Midbrain (tissue), 1 donor: ENCODE measurements at regions not wholly inside any gene's neighbourhood (a gene's known extent, or its start where the extent isn't known, plus 50 kb on each side); places are given as distances from the start of the nearest gene placed in this dataset.
"Not testable (repeated sequence)": the region's sequence is repeated elsewhere in the genome, so short reads cannot be mapped to it uniquely, and the experiment has no call there.

ENCODE experiments used
- DNase-seq: peaks from one replicate; lab custom pipeline; 2025; lab: John Stamatoyannopoulos, UW

- no peak for DNase-seq
Observed at GRCh38 chr21:16218682-16219343, 489.0 kb downstream of the USP25 start.

- not testable (repeated sequence) for DNase-seq
Observed at GRCh38 chr21:16224756-16225155, 495.0 kb downstream of the USP25 start.

GRCh38 chr21:16239659-16240265 lies 510.0 kb downstream of the USP25 start:
- no peak for DNase-seq

GRCh38 chr21:16241016-16241415 lies 511.2 kb downstream of the USP25 start:
- DNase-seq: no peak

- DNase-seq: no peak
Observed at GRCh38 chr21:16241479-16241963, 511.7 kb downstream of the USP25 start.

GRCh38 chr21:16243396-16243795 lies 513.6 kb downstream of the USP25 start:
- no peak for DNase-seq

- no peak for DNase-seq
Observed at GRCh38 chr21:16248705-16249104, 518.9 kb downstream of the USP25 start.

GRCh38 chr21:16250273-16250672 lies 520.5 kb downstream of the USP25 start:
- DNase-seq: peak; percentile 29

GRCh38 chr21:16258844-16259611 lies 529.2 kb downstream of the USP25 start:
- no peak for DNase-seq

- no peak for DNase-seq
Observed at GRCh38 chr21:16262091-16262490, 532.3 kb downstream of the USP25 start.

GRCh38 chr21:16264319-16264718 lies 534.5 kb downstream of the USP25 start:
- no peak for DNase-seq

- DNase-seq: no peak
Observed at GRCh38 chr21:16269476-16269875, 539.7 kb downstream of the USP25 start.

- DNase-seq: peak; percentile 74
Observed at GRCh38 chr21:16279731-16280581, 550.2 kb downstream of the USP25 start.

- peak; percentile 72 for DNase-seq
Observed at GRCh38 chr21:16280686-16281091, 550.9 kb downstream of the USP25 start.

- DNase-seq: no peak
Observed at GRCh38 chr21:16283516-16283915, 553.7 kb downstream of the USP25 start.

GRCh38 chr21:16285605-16286126 lies 555.9 kb downstream of the USP25 start:
- DNase-seq: peak; percentile 54

GRCh38 chr21:16287046-16287445 lies 557.3 kb downstream of the USP25 start:
- DNase-seq: no peak

GRCh38 chr21:16291296-16291695 lies 561.5 kb downstream of the USP25 start:
- DNase-seq: no peak

- DNase-seq: no peak
Observed at GRCh38 chr21:16294128-16294527, 564.3 kb downstream of the USP25 start.

- DNase-seq: peak; percentile 80
Observed at GRCh38 chr21:16302851-16303282, 573.1 kb downstream of the USP25 start.
